PFSK-1 (cell line): ENCODE measurements at regions not wholly inside any gene's neighbourhood (a gene's known extent, or its start where the extent isn't known, plus 50 kb on each side); places are given as distances from the start of the nearest gene placed in this dataset.

Source experiments
- FOXP2 ChIP-seq: optimal IDR thresholded peaks from 2 replicates; pipeline ENCODE3; 2011; ENCODE audit warnings: borderline replicate concordance, control low read depth, inconsistent platforms; ENCODE audit not compliant: insufficient read depth; ENCODE audit errors: extremely low read length, extremely low read depth
- POLR2AphosphoS5 ChIP-seq: IDR thresholded peaks from 2 replicates; pipeline ENCODE4 v1.6.1; 2012; ENCODE audit warnings: low read depth, mild to moderate bottlenecking, control low read depth, low read length, moderate library complexity
- REST ChIP-seq, 2 experiments: IDR thresholded peaks; 2 replicates each; pipeline versions ENCODE4 v1.6.1 to v1.8.0; 2011 to 2012; ENCODE audit warnings: low read depth in 2 of 2, low read length in 2 of 2, control low read depth in 1 of 2, inconsistent platforms in 1 of 2, mild to moderate bottlenecking in 1 of 2, moderate library complexity in 1 of 2; ENCODE audit not compliant: insufficient read depth in 1 of 2
- SIN3A ChIP-seq: IDR thresholded peaks from 2 replicates; pipeline ENCODE4 v1.6.1; 2012; ENCODE audit warnings: mild to moderate bottlenecking, low read length, moderate library complexity, borderline replicate concordance; ENCODE audit not compliant: insufficient read depth
- TAF1 ChIP-seq: IDR thresholded peaks from 2 replicates; pipeline ENCODE4 v1.6.1; 2012; ENCODE audit warnings: low read length, control low read depth, borderline replicate concordance; ENCODE audit not compliant: insufficient read depth

- TF ChIP-seq FOXP2 (no peak), SIN3A (no peak)
Measured at GRCh38 chr6:108763931-108764579, 84.2 kb upstream of the ARMC2 start.

GRCh38 chr6:108764580-108764950 lies 83.7 kb upstream of the ARMC2 start:
- no peak for TF ChIP-seq SIN3A
- no peak for TF ChIP-seq POLR2AphosphoS5
- no peak for TF ChIP-seq FOXP2
- no peak for TF ChIP-seq TAF1
- no peak for TF ChIP-seq REST (IDR thresholded peaks at IDR 0.05; ENCODE audit: insufficient read depth in 1 of 2, low read depth in 2 of 2, low read length in 2 of 2)

GRCh38 chr6:108765495-108765894 lies 82.7 kb upstream of the ARMC2 start:
- TF ChIP-seq TAF1 (no peak), FOXP2 (no peak), POLR2AphosphoS5 (no peak), SIN3A (no peak), REST (IDR thresholded peaks at IDR 0.05; ENCODE audit: insufficient read depth in 1 of 2, low read depth in 2 of 2, low read length in 2 of 2) (no peak)

- TF ChIP-seq POLR2AphosphoS5 (no peak), FOXP2 (no peak), TAF1 (no peak), REST (IDR thresholded peaks at IDR 0.05; ENCODE audit: insufficient read depth in 1 of 2, low read depth in 2 of 2, low read length in 2 of 2) (no peak), SIN3A (no peak)
Measured at GRCh38 chr6:108766419-108766818, 81.8 kb upstream of the ARMC2 start.

GRCh38 chr6:108766886-108767285 lies 81.3 kb upstream of the ARMC2 start:
- no peak for TF ChIP-seq POLR2AphosphoS5
- TF ChIP-seq REST (IDR thresholded peaks at IDR 0.05; ENCODE audit: insufficient read depth in 1 of 2, low read depth in 2 of 2, low read length in 2 of 2), result no peak
- no peak for TF ChIP-seq SIN3A
- TF ChIP-seq TAF1, result no peak
- no peak for TF ChIP-seq FOXP2
